K562 (cell line): ENCODE measurements at regions not wholly inside any gene's neighbourhood (a gene's known extent, or its start where the extent isn't known, plus 50 kb on each side); places are given as distances from the start of the nearest gene placed in this dataset.

Experiments
- BRF2 ChIP-seq: IDR thresholded peaks from 3 replicates; pipeline ENCODE4 v1.6.1; 2011; ENCODE audit warnings: borderline replicate concordance, mild to moderate bottlenecking; ENCODE audit not compliant: insufficient read length, insufficient read depth
- DEAF1 ChIP-seq: fragments of 450-650 bp; formaldehyde crosslinking; IDR thresholded peaks from 2 replicates; pipeline ENCODE4 v1.4.0; 2020; ENCODE audit warnings: mild to moderate bottlenecking, moderate library complexity
- E2F1 ChIP-seq: sonication (generic); formaldehyde crosslinking; IDR thresholded peaks from 2 replicates; pipeline ENCODE4 v1.8.1; 2023; ENCODE audit warnings: mild to moderate bottlenecking, missing genetic modification reagents, moderate library complexity
- FOXM1 ChIP-seq, 2 experiments: fragments of 450-650 bp in 1 of 2; sonication (generic) in 1 of 2; formaldehyde crosslinking in 1 of 2; IDR thresholded peaks; 2 replicates each; pipeline versions ENCODE4 v1.6.1 to v1.9.0; 2017 to 2022; ENCODE audit warnings: low read depth in 2 of 2, mild to moderate bottlenecking in 2 of 2, missing genetic modification reagents in 1 of 2, moderate library complexity in 1 of 2
- MBD1 ChIP-seq: fragments of 250-450 bp; sonication (Bioruptor Pico); IDR thresholded peaks from 2 replicates; pipeline ENCODE4 v1.8.0; 2022; ENCODE audit warnings: inconsistent platforms
- MEIS2 ChIP-seq: fragments of 450-650 bp; IDR thresholded peaks from 2 replicates; pipeline ENCODE4 v1.6.1; 2014; ENCODE audit warnings: mild to moderate bottlenecking; ENCODE audit not compliant: partially characterized antibody
- PML ChIP-seq: IDR thresholded peaks from 2 replicates; pipeline ENCODE4 v1.6.1; 2012; ENCODE audit warnings: low read length, inconsistent platforms
- PREB ChIP-seq: sonication (generic); formaldehyde crosslinking; IDR thresholded peaks from 2 replicates; pipeline ENCODE4 v1.8.1; 2023; ENCODE audit warnings: mild to moderate bottlenecking, missing genetic modification reagents
- RBM39 ChIP-seq: fragments of 200-400 bp; formaldehyde crosslinking; optimal IDR thresholded peaks from 2 replicates; pipeline ENCODE3; 2018; ENCODE audit warnings: low read depth, low read length
- UBTF ChIP-seq, 2 experiments: IDR thresholded peaks; 2 replicates each; pipeline ENCODE4 v1.6.1; 2012; ENCODE audit warnings: improper control_type of control experiment in 2 of 2, low read depth in 2 of 2, low read length in 2 of 2, borderline replicate concordance in 1 of 2
- ZNF121 ChIP-seq: sonication (generic); formaldehyde crosslinking; conservative IDR thresholded peaks from 2 replicates; pipeline ENCODE4 v1.8.0; 2022; ENCODE audit warnings: missing genetic modification reagents
- ZNF518B ChIP-seq: fragments of 250-450 bp; sonication (Bioruptor Pico); IDR thresholded peaks from 2 replicates; pipeline ENCODE4 v1.5.0; 2021; ENCODE audit warnings: mild to moderate bottlenecking, moderate library complexity

- TF ChIP-seq UBTF (IDR thresholded peaks at IDR 0.05; ENCODE audit: borderline replicate concordance in 1 of 2, low read depth in 2 of 2, low read length in 2 of 2) (no peak), ZNF518B (CRISPR knock-in tag) (no peak), DEAF1 (CRISPR knock-in tag) (no peak), FOXM1 (IDR thresholded peaks at IDR 0.05; ENCODE audit: low read depth) (0 out of 2 replicates have a peak, but pooled peaks have one; percentile 35), FOXM1 (CRISPR knock-in tag; IDR thresholded peaks at IDR 0.05; ENCODE audit: low read depth) (no peak), RBM39 (no peak), MEIS2 (no peak), E2F1 (CRISPR knock-in tag) (no peak), ZNF121 (CRISPR knock-in tag) (no peak), PREB (CRISPR knock-in tag) (no peak), BRF2 (no peak), PML (no peak), MBD1 (CRISPR knock-in tag) (no peak)
Observed at GRCh38 chr7:106534271-106534846, 126.6 kb downstream of the CCDC71L start (continued).
